B cell (primary cell): ENCODE measurements at regions not wholly inside any gene's neighbourhood (a gene's known extent, or its start where the extent isn't known, plus 50 kb on each side); places are given as distances from the start of the nearest gene placed in this dataset.

Experiments
- ATAC-seq: fragments of 200-7000 bp; cut with Tn5 transposase; one replicate; pipeline ENCODE4 v1.10.0; 2021; ENCODE audit warnings: low read depth, mild to moderate bottlenecking, moderate number of reproducible peaks, moderate library complexity
- CTCF ChIA-PET: fragments of 350-600 bp; sonication (Branson Sonifier 250); formaldehyde crosslinking; loops from one replicate; lab custom pipeline; 2021; ENCODE audit warnings: antibody characterized with exemption, inconsistent platforms; lab: Charles Lee
- POLR2A ChIA-PET: fragments of 350-600 bp; sonication (Branson Sonifier 250); formaldehyde crosslinking; loops from one replicate; lab custom pipeline; 2021; ENCODE audit warnings: antibody characterized with exemption; lab: Charles Lee
- DNase-seq: peaks from one replicate; pipeline ENCODE4 v3.0.0; 2013
- H2AFZ ChIP-seq: 2 replicates; pipeline ENCODE4 v1.6.1; 2012; ENCODE audit warnings: mild to moderate bottlenecking, low read depth, low read length; ENCODE audit not compliant: insufficient read depth, poor library complexity, severe bottlenecking
- H3K27ac ChIP-seq, 2 donors: 1 replicate in 1 of 2; 2 replicates in 1 of 2; pipeline ENCODE4 v1.5.1; 2012 to 2013; ENCODE audit warnings: low read length in 2 of 2, mild to moderate bottlenecking in 2 of 2, moderate library complexity in 1 of 2
- H3K27me3 ChIP-seq, 4 experiments: fragments of 200-600 bp in 1 of 4; sonication (generic) in 1 of 4; replicated peaks in 1 of 4; 1 replicate in 2 of 4; 2 replicates in 2 of 4; pipeline versions ENCODE4 v1.6.1 to v1.7.0; 2013 to 2016; ENCODE audit warnings: low read length in 3 of 4, mild to moderate bottlenecking in 2 of 4, mixed read lengths in 1 of 4, moderate library complexity in 1 of 4; ENCODE audit not compliant: insufficient read depth in 4 of 4, control insufficient read depth in 3 of 4; ENCODE audit errors: control extremely low read depth in 1 of 4
- H3K36me3 ChIP-seq, 2 experiments: replicated peaks in 1 of 2; 1 replicate in 1 of 2; 2 replicates in 1 of 2; pipeline versions ENCODE4 v1.6.1 to v1.7.1; 2013; ENCODE audit warnings: low read length in 1 of 2; ENCODE audit not compliant: insufficient read depth in 2 of 2, control insufficient read depth in 1 of 2; ENCODE audit errors: control extremely low read depth in 1 of 2, extremely low read depth in 1 of 2
- H3K4me1 ChIP-seq, 2 donors: fragments of 200-600 bp in 1 of 2; sonication (generic) in 1 of 2; 1 replicate in 1 of 2; 2 replicates in 1 of 2; pipeline versions ENCODE4 v1.5.1 to v1.6.1; 2013 to 2017; ENCODE audit warnings: low read length in 2 of 2; ENCODE audit not compliant: control insufficient read depth in 2 of 2, insufficient read depth in 2 of 2
- H3K4me2 ChIP-seq: replicated peaks from 2 replicates; pipeline ENCODE3; 2012; ENCODE audit warnings: mild to moderate bottlenecking, low read depth, low read length; ENCODE audit not compliant: poor library complexity, severe bottlenecking
- H3K4me3 ChIP-seq, 5 experiments: fragments of 200-600 bp in 1 of 5; sonication (generic) in 1 of 5; 1 replicate in 3 of 5; 2 replicates in 2 of 5; pipeline versions ENCODE4 v1.5.1 to v1.7.0; 2011 to 2016; ENCODE audit warnings: low read length in 4 of 5, mild to moderate bottlenecking in 4 of 5, low read depth in 2 of 5, control low read depth in 1 of 5, moderate library complexity in 1 of 5; ENCODE audit not compliant: insufficient read depth in 1 of 5; ENCODE audit errors: control extremely low read depth in 1 of 5, extremely low read depth in 1 of 5
- H3K79me2 ChIP-seq: fragments of 200-600 bp; sonication (generic); one replicate; pipeline ENCODE4 v1.6.0; 2016; ENCODE audit warnings: low read length; ENCODE audit not compliant: control insufficient read depth, insufficient read depth
- H3K9ac ChIP-seq: fragments of 200-600 bp; sonication (generic); 2 replicates; pipeline ENCODE4 v1.6.1; 2017; ENCODE audit warnings: mild to moderate bottlenecking, low read length, moderate library complexity
- H3K9me3 ChIP-seq, 3 donors: one replicate each; pipeline versions ENCODE4 v1.6.1 to v1.7.1; 2013; ENCODE audit warnings: low read length in 2 of 3; ENCODE audit not compliant: control insufficient read depth in 2 of 3, insufficient read depth in 1 of 3; ENCODE audit errors: control extremely low read depth in 1 of 3
- H4K20me1 ChIP-seq: 2 replicates; pipeline ENCODE4 v1.6.0; 2012; ENCODE audit warnings: mild to moderate bottlenecking, low read length; ENCODE audit not compliant: insufficient read depth, control insufficient read depth, poor library complexity, severe bottlenecking
- H3K27ac Mint-ChIP-seq: one replicate; pipeline ENCODE4 v1.8.0; 2021; ENCODE audit warnings: mixed read lengths
- H3K27me3 Mint-ChIP-seq: one replicate; pipeline ENCODE4 v1.8.0; 2021; ENCODE audit warnings: mixed read lengths
- H3K4me1 Mint-ChIP-seq: one replicate; pipeline ENCODE4 v1.8.0; 2021; ENCODE audit warnings: mixed read lengths
- H3K4me3 Mint-ChIP-seq: one replicate; pipeline ENCODE4 v1.8.0; 2021; ENCODE audit warnings: mixed read lengths
- H3K9me3 Mint-ChIP-seq: one replicate; pipeline ENCODE4 v1.8.0; 2022; ENCODE audit warnings: mixed read lengths; ENCODE audit not compliant: insufficient read depth
- EZH2 ChIP-seq: IDR thresholded peaks from 2 replicates; pipeline ENCODE4 v1.6.1; 2012; ENCODE audit warnings: borderline replicate concordance, low read depth, mild to moderate bottlenecking, moderate library complexity, low read length; ENCODE audit not compliant: insufficient read depth, poor library complexity, severe bottlenecking
- WGBS: methylation state at CpG from one replicate; pipeline ENCODE4 v1.1.5; 2013; ENCODE audit warnings: missing lambda C conversion rate; ENCODE audit not compliant: insufficient coverage; 5-methylcytosine and 5-hydroxymethylcytosine counted together
- intact Hi-C: fragments of 100-400 bp; cut with micrococcal nuclease; formaldehyde crosslinking; loops from one replicate; pipeline ENCODE4 v1.10.0; 2022
- TF ChIP-seq, protein P1 (sequence below): fragments of 200-600 bp; IDR thresholded peaks from one replicate; pipeline ENCODE4 v1.8.0; 2022; ENCODE audit warnings: antibody characterized with exemption, mild to moderate bottlenecking

DNA sequence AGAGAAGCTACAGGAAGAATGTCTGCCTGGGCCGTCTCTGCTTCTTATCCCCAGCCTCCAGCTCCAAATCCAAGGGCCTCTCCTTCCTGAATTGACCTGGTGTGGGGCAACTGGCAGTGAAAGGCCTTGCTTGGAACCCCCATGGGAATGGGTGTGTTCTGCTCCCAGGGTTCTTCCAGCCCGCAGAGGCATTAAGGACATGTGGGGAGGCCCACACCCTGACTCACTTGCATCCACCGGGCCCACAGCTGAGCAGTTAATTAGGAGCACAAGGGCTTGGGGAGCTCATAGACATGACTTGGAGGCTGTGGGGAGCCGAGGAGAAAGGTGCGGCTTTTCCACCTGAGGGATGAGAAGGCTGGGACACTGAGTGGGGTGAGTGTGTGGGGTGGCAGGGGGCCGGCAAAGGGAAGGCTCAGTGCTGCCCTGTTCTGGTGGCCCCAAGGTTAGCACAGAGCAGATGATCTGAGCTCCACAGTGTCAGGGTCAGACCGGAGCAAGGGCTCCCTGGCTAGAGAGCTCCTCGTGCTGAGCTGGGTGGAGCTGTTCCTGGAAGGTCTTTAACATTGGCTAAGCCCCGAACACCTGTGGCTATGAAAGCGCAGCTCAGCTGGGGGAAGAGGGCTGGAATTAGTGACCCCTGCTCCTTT is 64.5 kb upstream of the NECTIN1 start:
- DNase-seq: no peak
- no peak overlapping the region for H2AFZ ChIP-seq
- no peak overlapping the region for H3K4me3 ChIP-seq
- H3K36me3 ChIP-seq: no peaks in the 10 kb centered on the region
- no peaks in the 10 kb centered on the region for H3K4me1 ChIP-seq
- no peak for ATAC-seq
- H3K27me3 Mint-ChIP-seq: peaks cover 9% of the 10 kb centered on the region
- H3K4me1 Mint-ChIP-seq: no peaks in the 10 kb centered on the region
- H3K4me3 Mint-ChIP-seq: no peak overlapping the region
- H4K20me1 ChIP-seq: no peaks in the 10 kb centered on the region
- H3K27me3 ChIP-seq: peaks cover 0 to 12% (median 0%) of the 10 kb centered on the region in 4 experiments
- H3K79me2 ChIP-seq: no peaks in the 10 kb centered on the region
- H3K4me2 ChIP-seq: no peak overlapping the region
- H3K27ac ChIP-seq: no peak overlapping the region
- H3K27ac Mint-ChIP-seq: no peak overlapping the region
- H3K9me3 ChIP-seq: no peaks in the 10 kb centered on the region
- CTCF ChIA-PET: no interaction called here
- no peaks in the 10 kb centered on the region for H3K9me3 Mint-ChIP-seq
- H3K9ac ChIP-seq: no peak overlapping the region
- intact Hi-C loops: no loop called here
- TF ChIP-seq, protein P1, sequence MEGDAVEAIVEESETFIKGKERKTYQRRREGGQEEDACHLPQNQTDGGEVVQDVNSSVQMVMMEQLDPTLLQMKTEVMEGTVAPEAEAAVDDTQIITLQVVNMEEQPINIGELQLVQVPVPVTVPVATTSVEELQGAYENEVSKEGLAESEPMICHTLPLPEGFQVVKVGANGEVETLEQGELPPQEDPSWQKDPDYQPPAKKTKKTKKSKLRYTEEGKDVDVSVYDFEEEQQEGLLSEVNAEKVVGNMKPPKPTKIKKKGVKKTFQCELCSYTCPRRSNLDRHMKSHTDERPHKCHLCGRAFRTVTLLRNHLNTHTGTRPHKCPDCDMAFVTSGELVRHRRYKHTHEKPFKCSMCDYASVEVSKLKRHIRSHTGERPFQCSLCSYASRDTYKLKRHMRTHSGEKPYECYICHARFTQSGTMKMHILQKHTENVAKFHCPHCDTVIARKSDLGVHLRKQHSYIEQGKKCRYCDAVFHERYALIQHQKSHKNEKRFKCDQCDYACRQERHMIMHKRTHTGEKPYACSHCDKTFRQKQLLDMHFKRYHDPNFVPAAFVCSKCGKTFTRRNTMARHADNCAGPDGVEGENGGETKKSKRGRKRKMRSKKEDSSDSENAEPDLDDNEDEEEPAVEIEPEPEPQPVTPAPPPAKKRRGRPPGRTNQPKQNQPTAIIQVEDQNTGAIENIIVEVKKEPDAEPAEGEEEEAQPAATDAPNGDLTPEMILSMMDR: no peak
- no peak for TF ChIP-seq EZH2
- WGBS: 77% methylated on average over 9 of the region's 10 CpGs
- POLR2A ChIA-PET: no interaction called here

DNA sequence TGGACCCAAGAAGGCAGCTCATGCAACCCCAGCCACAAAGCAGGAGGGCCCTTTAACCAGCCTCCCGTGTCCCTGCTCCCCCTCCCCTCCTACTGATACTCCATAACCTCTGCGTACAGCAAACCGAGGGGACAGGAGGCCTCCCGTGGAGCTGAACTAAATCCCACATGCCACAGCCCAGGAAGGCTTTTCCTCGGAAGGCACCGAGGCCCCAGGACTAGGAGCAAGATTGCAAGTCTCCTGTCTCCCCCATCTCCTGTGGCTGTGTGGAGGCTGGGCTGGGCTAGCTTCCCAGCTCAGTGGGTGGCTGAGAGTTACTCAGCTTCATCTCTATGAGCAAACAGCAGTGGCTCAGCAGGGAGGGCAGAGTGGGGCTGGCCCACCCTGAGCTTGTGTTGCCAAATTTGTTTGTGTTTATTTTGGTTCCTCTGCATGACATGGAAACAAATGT is 62.7 kb upstream of the NECTIN1 start:
- no peaks in the 10 kb centered on the region for H3K36me3 ChIP-seq
- POLR2A ChIA-PET: no interaction called here
- ATAC-seq (no peak), DNase-seq (no peak)
- no peak overlapping the region for H3K9ac ChIP-seq
- H3K4me2 ChIP-seq: no peak overlapping the region
- Mint-ChIP-seq H3K27ac (no peak overlapping the region), H3K4me3 (no peak overlapping the region), H3K4me1 (no peaks in the 10 kb centered on the region), H3K9me3 (no peaks in the 10 kb centered on the region), H3K27me3 (peaks cover 11% of the 10 kb centered on the region)
- no peaks in the 10 kb centered on the region for H3K79me2 ChIP-seq
- H3K4me3 ChIP-seq: no peak overlapping the region
- no peaks in the 10 kb centered on the region for H3K4me1 ChIP-seq
- H4K20me1 ChIP-seq: no peaks in the 10 kb centered on the region
- TF ChIP-seq EZH2: no peak
- TF ChIP-seq, protein P1: no peak
- intact Hi-C loops: no loop called here
- WGBS: 51% methylated on average over 6 of the region's 6 CpGs
- no peak overlapping the region for H3K27ac ChIP-seq
- no peak overlapping the region for H2AFZ ChIP-seq
- H3K9me3 ChIP-seq: no peaks in the 10 kb centered on the region
- CTCF ChIA-PET: no interaction called here
- H3K27me3 ChIP-seq: peaks cover 0 to 6% (median 0%) of the 10 kb centered on the region in 4 experiments
